Kidney epithelial cell (primary cell): ENCODE measurements at regions not wholly inside any gene's neighbourhood (a gene's known extent, or its start where the extent isn't known, plus 50 kb on each side); places are given as distances from the start of the nearest gene placed in this dataset.
"Not testable (repeated sequence)": the region's sequence is repeated elsewhere in the genome, so short reads cannot be mapped to it uniquely, and the experiment has no call there.

Experiments
- DNase-seq: peaks from one replicate; pipeline ENCODE4 v3.0.0-alpha.2; 2010; ENCODE audit warnings: low read depth
- H3K27me3 ChIP-seq: 2 replicates; pipeline ENCODE4 v1.6.0; 2011; ENCODE audit warnings: low read length; ENCODE audit not compliant: control insufficient read depth, insufficient read depth
- H3K36me3 ChIP-seq: 2 replicates; pipeline ENCODE4 v1.5.1; 2011; ENCODE audit warnings: low read length; ENCODE audit not compliant: control insufficient read depth, insufficient read depth
- H3K4me3 ChIP-seq: 2 replicates; pipeline ENCODE4 v1.5.1; 2011; ENCODE audit warnings: low read depth, mild to moderate bottlenecking, control low read depth, low read length
- CTCF ChIP-seq: IDR thresholded peaks from 2 replicates; pipeline ENCODE4 v1.5.1; 2011; ENCODE audit warnings: mild to moderate bottlenecking, moderate library complexity, low read length, control low read depth, inconsistent platforms; ENCODE audit not compliant: insufficient read depth, poor library complexity, severe bottlenecking

GRCh38 chr15:26037369-26037768, 174.2 kb upstream of the ATP10A start:
- Histone ChIP-seq H3K27me3 (no peaks in the 10 kb centered on the region), H3K4me3 (no peak overlapping the region), H3K36me3 (no peaks in the 10 kb centered on the region)
- DNase-seq: no peak
- TF ChIP-seq CTCF: no peak

- no peak for DNase-seq
- H3K36me3 ChIP-seq: no peaks in the 10 kb centered on the region
- TF ChIP-seq CTCF: no peak
These were observed 170.4 kb upstream of the ATP10A start for GRCh38 chr15:26033493-26033892.

GRCh38 chr15:26032162-26032846, 169.2 kb upstream of the ATP10A start:
- no peak for TF ChIP-seq CTCF
- DNase-seq: no peak
- Histone ChIP-seq H3K4me3 (no peak overlapping the region), H3K36me3 (no peaks in the 10 kb centered on the region), H3K27me3 (no peaks in the 10 kb centered on the region)

More at GRCh38 chr15:26033493-26033892, 170.4 kb upstream of the ATP10A start:
- Histone ChIP-seq H3K27me3 (no peaks in the 10 kb centered on the region), H3K4me3 (no peak overlapping the region)

DNA sequence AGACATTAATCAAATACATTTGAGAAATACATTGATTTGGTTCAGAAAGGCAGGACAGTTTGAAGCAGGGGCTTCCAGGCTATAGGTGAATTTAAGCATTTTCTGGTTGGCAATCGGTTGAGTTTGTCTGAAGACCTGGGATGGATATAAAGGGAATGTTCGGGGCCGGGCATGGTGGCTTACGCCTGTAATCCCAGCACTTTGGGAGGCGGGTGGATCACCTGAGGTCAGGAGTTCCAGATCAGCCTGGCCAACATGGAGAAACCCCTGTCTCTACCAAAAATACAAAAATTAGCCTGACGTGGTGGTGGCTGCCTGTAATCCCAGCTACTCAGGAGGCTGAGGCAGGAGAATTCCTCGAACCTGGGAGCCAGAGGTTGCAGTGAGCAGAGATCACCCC, 166.5 kb upstream of the ATP10A start:
- not testable (repeated sequence) for H3K36me3 ChIP-seq, DNase-seq, H3K27me3 ChIP-seq, H3K4me3 ChIP-seq

- Histone ChIP-seq H3K27me3 (no peaks in the 10 kb centered on the region), H3K36me3 (no peaks in the 10 kb centered on the region), H3K4me3 (no peak overlapping the region)
- TF ChIP-seq CTCF: no peak
- DNase-seq: no peak
These were observed 166.0 kb upstream of the ATP10A start for GRCh38 chr15:26029146-26029545.

DNA sequence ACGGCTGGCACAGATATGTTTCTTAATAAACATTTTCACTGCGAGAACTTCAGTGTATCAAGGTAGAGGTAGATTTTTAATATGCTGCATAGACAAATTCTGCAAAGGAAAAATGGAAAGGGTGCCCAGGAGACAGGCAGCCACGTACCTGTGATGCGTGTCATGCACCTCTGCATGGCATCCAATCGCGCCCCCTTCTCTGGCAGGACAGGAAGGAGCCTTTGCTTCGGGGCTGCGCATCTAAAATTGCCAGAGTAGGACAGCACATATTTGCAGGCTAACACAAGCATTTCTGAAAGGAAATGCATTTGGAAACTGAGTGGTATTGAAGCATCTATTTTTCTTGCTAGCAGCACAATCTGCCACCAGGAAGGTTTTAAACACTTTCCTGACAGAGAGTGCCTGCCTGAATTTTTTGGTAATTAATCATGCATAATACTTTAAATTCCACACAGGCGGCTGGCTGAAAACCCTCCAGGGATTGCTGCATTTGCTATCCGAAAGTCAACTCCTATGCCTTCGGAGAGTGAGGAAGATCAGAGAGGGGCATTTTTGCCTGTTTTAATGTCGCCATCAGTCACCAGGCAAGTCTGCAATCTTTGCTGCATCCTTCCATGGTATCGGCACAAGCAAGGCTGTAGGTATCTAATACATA, 165.1 kb upstream of the ATP10A start:
- no peak for DNase-seq
- Histone ChIP-seq H3K36me3 (no peaks in the 10 kb centered on the region), H3K4me3 (no peak overlapping the region), H3K27me3 (no peaks in the 10 kb centered on the region)
- no peak for TF ChIP-seq CTCF

GRCh38 chr15:26026671-26027070, 163.5 kb upstream of the ATP10A start:
- not testable (repeated sequence) for H3K36me3 ChIP-seq, H3K27me3 ChIP-seq, H3K4me3 ChIP-seq, DNase-seq
